HG03469 (cell line): ENCODE measurements at regions not wholly inside any gene's neighbourhood (a gene's known extent, or its start where the extent isn't known, plus 50 kb on each side); places are given as distances from the start of the nearest gene placed in this dataset.

Experiments
- ATAC-seq: cut with Tn5 transposase; IDR thresholded peaks from one replicate; pipeline ENCODE4 v1.9.1; 2021; ENCODE audit warnings: mild to moderate bottlenecking, moderate library complexity, moderate number of reproducible peaks; ENCODE audit not compliant: unreplicated experiment

DNA sequence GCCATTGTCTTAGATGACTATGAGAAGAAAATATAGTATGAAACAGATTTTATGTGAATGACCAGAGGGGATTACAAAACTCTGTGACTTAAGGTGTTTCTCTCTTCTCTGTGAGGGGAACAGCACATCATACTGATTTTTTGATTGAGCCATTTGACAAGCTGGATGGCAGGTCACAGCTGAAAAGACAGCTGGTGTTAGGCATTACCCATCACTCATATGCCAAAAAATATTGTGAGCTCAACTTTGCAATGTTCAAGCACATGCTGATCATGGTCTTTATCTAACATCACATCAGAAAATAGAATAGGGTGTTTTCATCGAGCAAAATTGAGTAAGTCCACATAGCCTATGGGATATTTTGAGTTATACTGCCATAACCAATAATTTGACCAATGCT, 86.7 kb upstream of the TECRL start:
- ATAC-seq: no peak

DNA sequence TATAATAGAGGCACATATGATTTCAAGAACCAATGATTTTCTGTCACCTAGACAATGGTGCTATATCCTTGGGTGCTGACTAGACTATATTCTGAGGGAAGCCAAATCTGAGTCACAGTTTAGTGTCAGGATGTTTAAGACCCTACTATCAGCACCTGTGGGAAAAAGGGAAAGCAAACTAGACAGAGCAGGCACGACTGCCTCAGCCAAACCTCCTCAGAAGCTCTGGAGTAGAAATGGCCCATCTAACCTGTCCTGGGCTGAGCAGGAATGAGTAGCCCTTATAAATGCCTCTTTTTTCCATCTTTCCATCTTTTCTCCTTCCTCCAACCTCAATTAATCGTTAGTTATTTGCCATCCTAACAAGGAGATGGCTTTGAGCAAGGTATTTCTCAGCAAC, 80.4 kb upstream of the TECRL start:
- ATAC-seq: no peak

DNA sequence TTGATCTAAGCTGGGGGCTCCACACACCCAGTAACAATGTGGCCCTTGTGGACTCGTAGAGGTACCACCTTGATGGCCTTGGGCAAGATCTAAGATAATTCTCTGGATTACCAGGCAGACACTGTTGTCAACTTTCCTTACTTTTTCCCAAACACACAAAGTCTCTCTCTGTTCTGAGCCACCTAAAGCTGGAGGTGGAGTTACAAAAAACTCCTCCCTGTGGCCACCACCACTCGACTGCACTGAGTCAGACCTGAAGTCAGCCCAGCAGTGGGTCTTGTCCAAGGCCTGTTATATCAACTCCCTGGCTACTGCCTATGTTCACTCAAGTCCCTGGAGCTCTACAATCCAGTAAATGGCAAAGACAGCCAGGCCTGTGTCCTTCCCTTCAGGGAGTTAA, 70.1 kb upstream of the TECRL start:
- ATAC-seq: no peak

DNA sequence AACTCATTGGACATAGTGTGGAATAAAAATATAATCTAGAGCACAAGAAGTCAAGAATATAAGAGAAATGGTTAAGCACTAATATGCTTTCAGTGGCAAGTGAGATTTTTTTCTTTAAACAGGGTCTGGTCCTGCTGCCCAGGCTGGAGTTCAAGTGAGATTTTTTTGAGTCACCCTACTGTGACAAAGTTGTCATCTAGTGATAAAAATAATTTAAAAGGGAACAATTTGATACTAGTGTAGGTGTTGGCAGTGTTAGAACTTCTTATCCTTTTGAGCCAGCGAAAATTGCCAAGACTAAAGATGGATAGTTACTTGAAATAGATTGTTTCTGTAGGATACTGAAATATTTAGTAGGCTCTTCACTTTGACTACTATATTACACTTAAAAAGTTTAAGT, 67.9 kb upstream of the TECRL start:
- no peak for ATAC-seq

DNA sequence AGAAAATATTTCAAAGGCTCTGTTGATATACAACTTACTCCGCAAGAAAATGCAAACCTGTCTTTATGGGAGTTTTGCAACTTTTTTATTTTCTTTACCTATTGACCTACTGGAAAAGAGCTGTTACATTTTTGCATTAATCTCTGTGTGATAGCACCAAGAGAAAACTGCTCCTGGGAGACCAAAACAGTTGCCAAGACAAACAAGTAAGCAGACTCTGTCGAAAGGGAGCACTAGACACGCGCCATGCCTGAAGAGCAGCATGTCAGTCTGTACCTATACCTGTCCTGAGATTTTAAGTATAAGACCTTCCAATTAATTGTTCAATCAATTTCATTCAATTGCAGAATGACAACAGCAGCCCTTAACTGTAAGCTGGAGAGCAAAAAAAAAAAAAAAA, 56.0 kb upstream of the TECRL start:
- no peak for ATAC-seq

DNA sequence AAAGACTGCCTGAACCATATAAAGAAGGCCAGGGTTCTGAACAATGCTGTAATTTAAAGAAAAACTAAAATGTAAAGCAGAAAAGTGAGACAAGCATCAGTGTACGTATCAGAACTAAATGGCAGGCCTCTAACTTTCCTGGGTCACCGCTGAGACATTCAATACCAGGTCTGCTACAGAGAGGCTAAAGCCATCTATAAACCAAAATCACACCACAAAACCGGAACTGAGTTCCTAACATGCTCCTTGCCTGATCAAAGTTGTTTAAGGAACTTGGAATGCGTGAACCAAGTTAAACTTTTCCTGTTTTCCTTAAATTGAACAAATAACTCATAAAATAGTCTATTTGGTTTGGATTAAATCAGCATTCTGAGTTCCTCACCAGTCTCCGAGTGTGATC, 55.3 kb upstream of the TECRL start:
- no peak for ATAC-seq
